IPS-11a (cell line): ENCODE measurements at regions not wholly inside any gene's neighbourhood (a gene's known extent, or its start where the extent isn't known, plus 50 kb on each side); places are given as distances from the start of the nearest gene placed in this dataset.
"Not testable (repeated sequence)": the region's sequence is repeated elsewhere in the genome, so short reads cannot be mapped to it uniquely, and the experiment has no call there.

Experiments
- H3K4me3 ChIP-seq: one replicate; pipeline ENCODE4 v1.5.1; 2013; ENCODE audit warnings: low read depth, low read length, control low read depth

- no peak overlapping the region for H3K4me3 ChIP-seq
Measured at GRCh38 chr4:174071595-174071994, 211.9 kb downstream of the FBXO8 start.

- no peak overlapping the region for H3K4me3 ChIP-seq
Measured at GRCh38 chr4:174069848-174070330, 213.6 kb downstream of the FBXO8 start.

- H3K4me3 ChIP-seq = no peak overlapping the region
Measured at GRCh38 chr4:174066611-174067205, 216.8 kb downstream of the FBXO8 start.

- no peak overlapping the region for H3K4me3 ChIP-seq
Measured at GRCh38 chr4:174062831-174063230, 220.6 kb downstream of the FBXO8 start.

GRCh38 chr4:174061026-174061425, 222.4 kb downstream of the FBXO8 start:
- H3K4me3 ChIP-seq = no peak overlapping the region

GRCh38 chr4:174058846-174059245, 224.6 kb downstream of the FBXO8 start:
- no peak overlapping the region for H3K4me3 ChIP-seq

GRCh38 chr4:174056959-174057358, 226.5 kb downstream of the FBXO8 start:
- no peak overlapping the region for H3K4me3 ChIP-seq

- no peak overlapping the region for H3K4me3 ChIP-seq
Measured at GRCh38 chr4:174055344-174055743, 228.1 kb downstream of the FBXO8 start.

- no peak overlapping the region for H3K4me3 ChIP-seq
Measured at GRCh38 chr4:174053895-174054294, 229.6 kb downstream of the FBXO8 start.

GRCh38 chr4:174047363-174047762, 236.1 kb downstream of the FBXO8 start:
- no peak overlapping the region for H3K4me3 ChIP-seq

- not testable (repeated sequence) for H3K4me3 ChIP-seq
Measured at GRCh38 chr4:174045829-174046228, 237.6 kb downstream of the FBXO8 start.

GRCh38 chr4:174045381-174045780, 238.1 kb downstream of the FBXO8 start:
- H3K4me3 ChIP-seq = no peak overlapping the region

GRCh38 chr4:174041555-174042105, 241.8 kb downstream of the FBXO8 start:
- no peak overlapping the region for H3K4me3 ChIP-seq

- no peak overlapping the region for H3K4me3 ChIP-seq
Measured at GRCh38 chr4:174040287-174040686, 243.2 kb downstream of the FBXO8 start.

- no peak overlapping the region for H3K4me3 ChIP-seq
Measured at GRCh38 chr4:174038481-174038880, 245.0 kb downstream of the FBXO8 start.

- H3K4me3 ChIP-seq = no peak overlapping the region
Measured at GRCh38 chr4:174037631-174038030, 245.8 kb downstream of the FBXO8 start.

- no peak overlapping the region for H3K4me3 ChIP-seq
Measured at GRCh38 chr4:174037049-174037448, 246.4 kb downstream of the FBXO8 start.

- no peak overlapping the region for H3K4me3 ChIP-seq
Measured at GRCh38 chr4:174036576-174036975, 246.9 kb downstream of the FBXO8 start.

GRCh38 chr4:174036111-174036510, 247.4 kb downstream of the FBXO8 start:
- no peak overlapping the region for H3K4me3 ChIP-seq

GRCh38 chr4:174023641-174024040, 259.8 kb downstream of the FBXO8 start:
- H3K4me3 ChIP-seq = no peak overlapping the region

GRCh38 chr4:174018236-174018635, 265.2 kb downstream of the FBXO8 start:
- H3K4me3 ChIP-seq = no peak overlapping the region

GRCh38 chr4:174016251-174016650, 267.2 kb downstream of the FBXO8 start:
- no peak overlapping the region for H3K4me3 ChIP-seq

GRCh38 chr4:174012886-174013259, 270.6 kb downstream of the FBXO8 start:
- H3K4me3 ChIP-seq = no peak overlapping the region
